NT2/D1 (cell line): ENCODE measurements at regions not wholly inside any gene's neighbourhood (a gene's known extent, or its start where the extent isn't known, plus 50 kb on each side); places are given as distances from the start of the nearest gene placed in this dataset.

Source experiments
- YY1 ChIP-seq: IDR thresholded peaks from 2 replicates; pipeline ENCODE4 v1.6.1; 2011; ENCODE audit not compliant: insufficient read length, insufficient read depth
- ZNF274 ChIP-seq: IDR thresholded peaks from 2 replicates; pipeline ENCODE4 v1.6.1; 2011; ENCODE audit warnings: mild to moderate bottlenecking, low read depth, low read length

GRCh38 chr16:73568769-73569168 lies 520.8 kb upstream of the ZFHX3 start:
- TF ChIP-seq YY1 (no peak), ZNF274 (no peak)
